ENCODE measurements at regions not wholly inside any gene's neighbourhood (a gene's known extent, or its start where the extent isn't known, plus 50 kb on each side); places are given as distances from the start of the nearest gene placed in this dataset. TPM values are rescaled to one million over a fixed set of nuclear protein-coding genes. Genes with fewer than 3 reads are reported as not detected.

DNA sequence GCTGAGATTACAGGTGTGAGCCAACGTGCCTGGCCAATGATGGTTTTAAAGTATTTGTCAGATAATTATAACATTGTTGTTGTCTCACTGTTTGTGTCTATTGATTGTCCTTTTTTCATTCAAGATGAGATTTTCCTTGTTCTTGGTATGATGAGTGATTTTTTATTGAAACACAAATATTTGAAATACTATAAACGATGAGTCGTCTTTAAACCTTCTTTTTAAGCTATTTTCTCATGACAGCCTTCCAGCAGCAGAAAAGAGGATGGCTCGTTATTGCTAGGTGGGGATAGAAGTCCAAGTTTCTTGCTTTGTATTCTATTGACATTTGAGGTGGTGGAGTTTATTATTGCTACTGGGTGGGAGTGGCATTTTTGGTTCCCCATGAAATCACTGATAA is 61.7 kb upstream of the MDFIC2 start:
- Histone ChIP-seq H3K27me3 (ENCODE audit: control insufficient read depth in 4 of 4, insufficient read depth in 4 of 4, low read length in 3 of 4) (no peaks in the 10 kb centered on the region), H3K27ac (ENCODE audit: low read depth in 1 of 2, low read length in 2 of 2) (no peak overlapping the region), H3K4me3 (ENCODE audit: low read depth in 1 of 3, low read length in 3 of 3) (no peak overlapping the region), H3K4me1 (ENCODE audit: control insufficient read depth in 4 of 4, insufficient read depth in 4 of 4, low read length in 3 of 4) (no peaks in the 10 kb centered on the region), H3K9me3 (ENCODE audit: control insufficient read depth in 4 of 4, low read length in 3 of 4) (peaks cover 0 to 6% (median 0%) of the 10 kb centered on the region in 4 donors), H3K9ac (ENCODE audit: low read depth in 1 of 2, low read length in 2 of 2) (no peak overlapping the region), H3K36me3 (ENCODE audit: control insufficient read depth in 4 of 4, insufficient read depth in 3 of 4, low read depth in 1 of 4, low read length in 3 of 4) (no peaks in the 10 kb centered on the region)
- no peak for DNase-seq (ENCODE audit: low spot score)
- 68% methylated on average over 4 of the region's 4 CpGs for WGBS
- TF ChIP-seq FOXA1 (IDR thresholded peaks at IDR 0.05) (no peak), ZBTB33 (IDR thresholded peaks at IDR 0.05) (no peak), JUND (IDR thresholded peaks at IDR 0.05) (no peak), SP1 (IDR thresholded peaks at IDR 0.05) (no peak)
- TF ChIP-seq, protein P1, sequence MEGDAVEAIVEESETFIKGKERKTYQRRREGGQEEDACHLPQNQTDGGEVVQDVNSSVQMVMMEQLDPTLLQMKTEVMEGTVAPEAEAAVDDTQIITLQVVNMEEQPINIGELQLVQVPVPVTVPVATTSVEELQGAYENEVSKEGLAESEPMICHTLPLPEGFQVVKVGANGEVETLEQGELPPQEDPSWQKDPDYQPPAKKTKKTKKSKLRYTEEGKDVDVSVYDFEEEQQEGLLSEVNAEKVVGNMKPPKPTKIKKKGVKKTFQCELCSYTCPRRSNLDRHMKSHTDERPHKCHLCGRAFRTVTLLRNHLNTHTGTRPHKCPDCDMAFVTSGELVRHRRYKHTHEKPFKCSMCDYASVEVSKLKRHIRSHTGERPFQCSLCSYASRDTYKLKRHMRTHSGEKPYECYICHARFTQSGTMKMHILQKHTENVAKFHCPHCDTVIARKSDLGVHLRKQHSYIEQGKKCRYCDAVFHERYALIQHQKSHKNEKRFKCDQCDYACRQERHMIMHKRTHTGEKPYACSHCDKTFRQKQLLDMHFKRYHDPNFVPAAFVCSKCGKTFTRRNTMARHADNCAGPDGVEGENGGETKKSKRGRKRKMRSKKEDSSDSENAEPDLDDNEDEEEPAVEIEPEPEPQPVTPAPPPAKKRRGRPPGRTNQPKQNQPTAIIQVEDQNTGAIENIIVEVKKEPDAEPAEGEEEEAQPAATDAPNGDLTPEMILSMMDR (IDR thresholded peaks at IDR 0.05; ENCODE audit: low read depth, low read length, missing input control), result no peak

Small RNA genes lying in the stretch of these regions (small RNA-seq; reads per million reads assigned to genes)
- not detected for gene COX6CP6
- not detected for gene RNU6-281P

Data from liver (tissue), 9 donors.